Umbilical cord (tissue), 1 donor: ENCODE measurements at regions not wholly inside any gene's neighbourhood (a gene's known extent, or its start where the extent isn't known, plus 50 kb on each side); places are given as distances from the start of the nearest gene placed in this dataset.

ENCODE experiments used
- DNase-seq: peaks from one replicate; pipeline ENCODE4 v3.0.0-alpha.2; 2015; ENCODE audit warnings: low spot score

DNA sequence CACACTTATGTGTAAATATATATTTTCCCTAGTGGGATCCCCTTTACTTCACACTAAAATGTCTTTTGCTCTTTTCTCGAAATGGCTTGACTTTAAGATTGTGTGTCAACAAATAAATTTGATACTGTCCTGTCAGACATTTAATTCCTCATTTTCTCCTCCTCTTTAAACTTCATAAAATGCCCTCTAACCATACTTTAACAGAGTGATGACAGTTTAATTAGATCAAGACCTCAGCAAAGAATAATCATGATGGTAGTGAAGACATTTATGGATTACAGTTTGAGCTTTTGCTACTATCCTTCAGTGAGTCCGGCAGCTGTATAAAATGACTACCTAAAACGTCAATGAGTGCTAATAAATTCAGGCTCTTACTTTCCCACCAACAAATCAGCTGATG, 113.1 kb upstream of the ADGRL3 start:
- no peak for DNase-seq

DNA sequence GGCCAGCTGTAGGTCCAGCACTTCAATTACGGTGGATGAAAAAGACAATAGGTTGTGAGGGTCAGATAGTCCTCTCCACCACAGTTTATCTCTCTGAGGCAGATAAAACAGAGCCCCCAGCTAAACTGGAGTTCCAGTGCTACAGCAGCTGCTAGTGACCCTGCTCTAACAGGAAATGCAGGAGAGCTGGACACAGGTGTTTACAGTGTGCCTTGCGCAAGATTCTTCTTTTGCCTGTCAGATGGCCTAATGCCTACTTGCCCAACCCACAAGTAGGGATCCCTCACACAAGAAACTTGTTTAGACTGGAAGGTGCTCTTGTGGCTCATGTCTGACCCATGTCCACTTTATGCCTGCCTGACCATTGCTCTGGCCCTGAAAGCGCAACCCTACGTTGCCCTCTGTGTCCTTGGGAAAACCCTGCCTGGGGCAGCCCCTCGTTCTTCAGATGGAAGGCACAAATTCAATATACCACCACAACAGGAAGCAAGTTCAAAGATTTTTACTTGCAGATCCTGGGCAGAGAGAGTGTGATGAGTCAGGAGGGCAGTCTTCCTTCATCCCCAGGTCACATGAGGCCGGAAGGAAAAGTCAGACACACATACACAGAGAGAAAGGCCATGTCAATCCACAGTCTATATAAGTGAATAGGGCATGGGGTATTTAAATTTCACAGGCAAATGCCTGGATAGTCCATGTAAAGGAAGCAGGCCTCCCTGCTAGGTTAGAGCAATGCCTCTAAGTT, 105.1 kb upstream of the ADGRL3 start:
- no peak for DNase-seq

DNA sequence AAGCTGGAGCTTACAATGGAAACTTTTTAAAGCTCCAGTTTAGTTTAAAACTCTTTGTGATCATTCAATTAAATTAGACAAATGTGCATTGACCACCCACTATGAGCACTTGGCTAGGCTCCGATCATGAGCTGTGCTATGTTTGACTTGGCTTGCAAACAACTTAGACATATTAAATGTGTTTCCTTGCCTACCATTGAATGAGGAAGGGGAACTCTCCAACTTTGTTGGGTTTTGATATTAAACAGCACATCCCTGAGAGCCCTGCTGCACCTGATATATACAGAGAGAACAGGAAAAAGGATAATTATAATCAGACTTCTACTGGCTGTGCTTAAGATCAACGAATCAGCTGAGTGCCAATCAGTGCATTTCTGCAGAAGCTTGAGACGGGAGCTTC, 71.4 kb upstream of the ADGRL3 start:
- no peak for DNase-seq

DNA sequence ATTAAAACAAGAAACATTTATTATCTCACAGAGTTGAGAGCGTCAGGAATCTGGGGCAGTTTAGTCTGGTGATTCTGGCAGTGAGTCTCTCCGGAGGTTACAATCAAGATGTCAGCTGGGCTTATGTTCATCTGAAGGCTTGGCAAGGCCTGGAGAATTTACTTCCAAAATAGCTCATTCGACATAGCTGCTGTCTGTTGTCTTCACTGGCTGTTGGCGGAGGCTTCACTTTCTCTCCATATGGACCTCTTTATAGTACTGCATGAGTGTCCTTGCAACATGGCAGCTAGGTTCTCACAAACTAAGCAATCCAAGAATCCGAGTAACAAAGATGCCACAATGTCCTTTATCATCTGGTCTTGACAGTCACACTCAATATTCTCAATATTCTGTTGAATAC, 70.2 kb upstream of the ADGRL3 start:
- no peak for DNase-seq

DNA sequence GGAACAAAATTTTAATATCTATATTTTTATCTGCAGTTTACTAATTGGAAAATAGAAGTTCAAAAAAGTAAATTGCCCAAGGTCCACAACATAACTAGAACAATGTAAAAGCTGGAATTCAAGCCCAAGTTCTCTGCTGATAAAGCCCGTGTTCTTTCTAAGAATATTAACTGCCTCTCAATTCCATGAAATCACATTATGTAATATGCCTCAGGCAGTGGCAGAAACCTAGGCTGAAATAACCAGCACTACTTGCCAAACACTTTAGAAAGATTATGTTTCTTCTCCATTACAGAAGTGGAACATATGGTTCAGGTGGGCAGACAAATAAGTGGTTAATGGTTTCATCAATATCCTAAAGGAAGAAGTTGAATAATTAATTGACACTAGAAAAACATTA, 56.7 kb upstream of the ADGRL3 start:
- DNase-seq = no peak

DNA sequence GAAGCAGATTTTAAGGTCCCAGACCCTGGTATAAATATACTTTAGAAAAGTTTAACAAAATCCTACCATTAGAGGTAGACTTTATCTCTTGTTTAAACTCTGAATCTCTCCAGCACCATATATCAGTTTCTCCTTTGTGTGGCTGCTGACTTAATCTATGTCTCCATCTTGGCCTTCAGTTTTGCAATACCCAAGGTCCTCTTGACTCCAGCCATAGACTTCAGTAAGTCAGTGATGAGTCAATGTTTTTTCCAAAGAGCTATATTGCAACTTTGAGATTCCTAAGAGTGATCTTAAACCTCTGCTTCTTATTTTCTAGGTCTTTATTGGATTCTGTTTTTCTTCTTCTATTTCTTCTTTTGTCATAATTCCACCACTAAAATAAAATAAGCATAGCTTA, 50.8 kb upstream of the ADGRL3 start:
- no peak for DNase-seq
